Testis (tissue), 2 donors: ENCODE measurements at regions not wholly inside any gene's neighbourhood (a gene's known extent, or its start where the extent isn't known, plus 50 kb on each side); places are given as distances from the start of the nearest gene placed in this dataset.

Source experiments
- POLR2A ChIP-seq: fragments of 450-650 bp; IDR thresholded peaks from one replicate; pipeline ENCODE4 v1.6.1; 2017; ENCODE audit warnings: antibody characterized with exemption, mild to moderate bottlenecking, moderate library complexity
- TF ChIP-seq, protein P1 (sequence below), 3 experiments: fragments of 450-650 bp in 2 of 3; fragments of 200-600 bp in 1 of 3; sonication (generic) in 1 of 3; IDR thresholded peaks; one replicate each; pipeline ENCODE4 v1.5.1; 2016 to 2019; ENCODE audit warnings: antibody characterized with exemption in 3 of 3, mild to moderate bottlenecking in 2 of 3, moderate library complexity in 1 of 3

DNA sequence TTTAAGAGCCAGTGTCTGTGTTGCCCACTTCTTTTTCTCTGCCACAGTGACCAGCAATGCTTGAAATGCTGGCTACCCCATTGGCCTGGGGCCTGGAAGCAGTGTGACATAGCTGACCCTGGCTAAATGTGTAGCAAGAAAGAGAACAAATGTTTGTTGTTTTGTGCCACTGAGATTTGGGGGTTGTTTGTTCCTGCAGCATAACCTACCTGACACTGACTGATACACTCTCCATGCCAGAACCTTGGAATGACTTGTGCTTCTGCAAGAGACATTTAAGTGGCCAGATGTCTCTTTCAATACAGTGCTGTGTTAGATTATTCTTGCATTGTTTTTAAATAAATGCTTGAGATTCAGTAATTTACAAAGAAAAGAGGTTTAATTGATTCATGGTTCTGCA, 411.5 kb downstream of the TYW1 start:
- TF ChIP-seq, protein P1, sequence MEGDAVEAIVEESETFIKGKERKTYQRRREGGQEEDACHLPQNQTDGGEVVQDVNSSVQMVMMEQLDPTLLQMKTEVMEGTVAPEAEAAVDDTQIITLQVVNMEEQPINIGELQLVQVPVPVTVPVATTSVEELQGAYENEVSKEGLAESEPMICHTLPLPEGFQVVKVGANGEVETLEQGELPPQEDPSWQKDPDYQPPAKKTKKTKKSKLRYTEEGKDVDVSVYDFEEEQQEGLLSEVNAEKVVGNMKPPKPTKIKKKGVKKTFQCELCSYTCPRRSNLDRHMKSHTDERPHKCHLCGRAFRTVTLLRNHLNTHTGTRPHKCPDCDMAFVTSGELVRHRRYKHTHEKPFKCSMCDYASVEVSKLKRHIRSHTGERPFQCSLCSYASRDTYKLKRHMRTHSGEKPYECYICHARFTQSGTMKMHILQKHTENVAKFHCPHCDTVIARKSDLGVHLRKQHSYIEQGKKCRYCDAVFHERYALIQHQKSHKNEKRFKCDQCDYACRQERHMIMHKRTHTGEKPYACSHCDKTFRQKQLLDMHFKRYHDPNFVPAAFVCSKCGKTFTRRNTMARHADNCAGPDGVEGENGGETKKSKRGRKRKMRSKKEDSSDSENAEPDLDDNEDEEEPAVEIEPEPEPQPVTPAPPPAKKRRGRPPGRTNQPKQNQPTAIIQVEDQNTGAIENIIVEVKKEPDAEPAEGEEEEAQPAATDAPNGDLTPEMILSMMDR (IDR thresholded peaks at IDR 0.05) = no peak
- no peak for TF ChIP-seq POLR2A
